IMR-90 (cell line): ENCODE measurements at regions not wholly inside any gene's neighbourhood (a gene's known extent, or its start where the extent isn't known, plus 50 kb on each side); places are given as distances from the start of the nearest gene placed in this dataset.

ENCODE experiments used
- ATAC-seq: fragments of 200-7000 bp; cut with Tn5 transposase; 2 replicates; pipeline ENCODE4 v1.9.1; 2020; ENCODE audit warnings: low read depth, mild to moderate bottlenecking, moderate library complexity
- BruUV-seq: library from RNA; stranded (reverse); fragments of 400-500 nt; replicated peaks from 2 replicates; lab custom pipeline; 2021; lab: Mats Ljungman, UMichigan
- CTCF ChIA-PET: fragments of 300-600 bp; formaldehyde crosslinking; extraction: SDS; loops from one replicate; lab custom pipeline; 2021; ENCODE audit warnings: antibody characterized with exemption; lab: Yijun Ruan, JAX
- POLR2A ChIA-PET: fragments of 300-600 bp; sonication (Branson Sonifier 250); formaldehyde crosslinking; loops from one replicate; lab custom pipeline; 2022; ENCODE audit warnings: antibody characterized with exemption; ENCODE audit not compliant: unreplicated experiment; lab: Charles Lee
- DNase-seq: peaks from one replicate; pipeline ENCODE4 v3.0.0; 2013
- H2AFZ ChIP-seq: replicated peaks from 2 replicates; pipeline ENCODE3; 2013; ENCODE audit warnings: low read length, mild to moderate bottlenecking; ENCODE audit not compliant: poor library complexity
- H2AK5ac ChIP-seq: 2 replicates; pipeline ENCODE4 v1.6.1; 2013; ENCODE audit warnings: low read depth, low read length, inconsistent platforms
- H2AK9ac ChIP-seq: replicated peaks from 2 replicates; pipeline ENCODE3; 2013; ENCODE audit warnings: mild to moderate bottlenecking, low read depth, low read length, moderate library complexity; ENCODE audit not compliant: poor library complexity
- H2BK120ac ChIP-seq: 2 replicates; pipeline ENCODE4 v1.6.1; 2013; ENCODE audit warnings: low read depth, low read length, inconsistent platforms
- H2BK15ac ChIP-seq: 3 replicates; pipeline ENCODE4 v1.6.1; 2013; ENCODE audit warnings: low read depth, low read length, inconsistent platforms
- H2BK20ac ChIP-seq: 2 replicates; pipeline ENCODE4 v1.6.1; 2013; ENCODE audit warnings: low read depth, mild to moderate bottlenecking, inconsistent platforms, low read length, moderate library complexity
- H2BK5ac ChIP-seq: 2 replicates; pipeline ENCODE4 v1.6.1; 2013; ENCODE audit warnings: mild to moderate bottlenecking, low read depth, low read length, inconsistent platforms; ENCODE audit not compliant: poor library complexity, severe bottlenecking
- H3K14ac ChIP-seq: replicated peaks from 2 replicates; pipeline ENCODE4 v1.6.1; 2013; ENCODE audit warnings: low read depth, low read length, inconsistent platforms
- H3K18ac ChIP-seq: 2 replicates; pipeline ENCODE4 v1.6.1; 2013; ENCODE audit warnings: low read depth, low read length, control low read depth
- H3K23ac ChIP-seq: 2 replicates; pipeline ENCODE4 v1.6.1; 2013; ENCODE audit warnings: low read depth, low read length, inconsistent platforms
- H3K27ac ChIP-seq: 2 replicates; pipeline ENCODE4 v1.5.1; 2013; ENCODE audit warnings: mild to moderate bottlenecking, control low read depth, low read length; ENCODE audit not compliant: insufficient read depth
- H3K27me3 ChIP-seq: 2 replicates; pipeline ENCODE4 v1.6.1; 2013; ENCODE audit warnings: low read length; ENCODE audit not compliant: control insufficient read depth, insufficient read depth
- H3K36me3 ChIP-seq: 2 replicates; pipeline ENCODE4 v1.6.1; 2013; ENCODE audit warnings: low read length, mixed read lengths; ENCODE audit not compliant: control insufficient read depth, insufficient read depth
- H3K4ac ChIP-seq: 2 replicates; pipeline ENCODE4 v1.6.1; 2013; ENCODE audit warnings: low read depth, low read length, inconsistent platforms
- H3K4me1 ChIP-seq: 2 replicates; pipeline ENCODE4 v1.6.1; 2013; ENCODE audit warnings: low read length, mixed read lengths; ENCODE audit not compliant: control insufficient read depth, insufficient read depth
- H3K4me2 ChIP-seq: 2 replicates; pipeline ENCODE4 v1.6.1; 2013; ENCODE audit warnings: low read depth, mild to moderate bottlenecking, control low read depth, low read length, moderate library complexity
- H3K4me3 ChIP-seq: 2 replicates; pipeline ENCODE4 v1.5.1; 2013; ENCODE audit warnings: low read depth, mild to moderate bottlenecking, control low read depth, low read length, moderate library complexity; ENCODE audit not compliant: insufficient read depth
- H3K56ac ChIP-seq: 2 replicates; pipeline ENCODE4 v1.6.1; 2013; ENCODE audit warnings: low read length, inconsistent platforms; ENCODE audit not compliant: insufficient read depth; ENCODE audit errors: extremely low read depth
- H3K79me1 ChIP-seq, 2 experiments: 2 replicates each; pipeline ENCODE4 v1.6.1; 2013; ENCODE audit warnings: low read length in 2 of 2, inconsistent platforms in 1 of 2, low read depth in 1 of 2
- H3K9ac ChIP-seq: 2 replicates; pipeline ENCODE4 v1.6.1; 2013; ENCODE audit warnings: low read depth, low read length, control low read depth
- H3K9me1 ChIP-seq: 2 replicates; pipeline ENCODE4 v1.6.1; 2013; ENCODE audit warnings: low read length, inconsistent platforms; ENCODE audit not compliant: insufficient read depth
- H3K9me3 ChIP-seq: 2 replicates; pipeline ENCODE4 v1.6.1; 2013; ENCODE audit warnings: low read length; ENCODE audit not compliant: control insufficient read depth, insufficient read depth
- H4K20me1 ChIP-seq: 2 replicates; pipeline ENCODE4 v1.6.1; 2013; ENCODE audit warnings: low read length, inconsistent platforms; ENCODE audit not compliant: insufficient read depth
- H4K5ac ChIP-seq: 2 replicates; pipeline ENCODE4 v1.6.1; 2013; ENCODE audit warnings: mild to moderate bottlenecking, low read depth, low read length, control low read depth
- H4K8ac ChIP-seq, 2 experiments: 2 replicates each; pipeline ENCODE4 v1.6.1; 2013; ENCODE audit warnings: low read depth in 2 of 2, low read length in 2 of 2, control low read depth in 1 of 2, inconsistent platforms in 1 of 2
- H4K91ac ChIP-seq: 2 replicates; pipeline ENCODE4 v1.6.1; 2013; ENCODE audit warnings: low read depth, low read length, inconsistent platforms; ENCODE audit not compliant: insufficient read depth
- BHLHE40 ChIP-seq: fragments of 150-350 bp; IDR thresholded peaks from 2 replicates; pipeline ENCODE4 v1.6.1; 2016; ENCODE audit warnings: mild to moderate bottlenecking, low read depth, low read length
- CEBPB ChIP-seq: IDR thresholded peaks from 2 replicates; pipeline ENCODE4 v1.6.1; 2012; ENCODE audit warnings: low read depth, low read length, improper control_type of control experiment
- CHD1 ChIP-seq: IDR thresholded peaks from 2 replicates; pipeline ENCODE4 v1.6.1; 2012; ENCODE audit warnings: low read depth, low read length, improper control_type of control experiment
- CTCF ChIP-seq: conservative IDR thresholded peaks from 2 replicates; pipeline ENCODE4 v1.5.1; 2012; ENCODE audit warnings: mild to moderate bottlenecking, low read depth, low read length, improper control_type of control experiment
- ELK1 ChIP-seq: fragments of 150-350 bp; IDR thresholded peaks from 2 replicates; pipeline ENCODE4 v1.6.1; 2016; ENCODE audit warnings: low read depth, mild to moderate bottlenecking, low read length, moderate library complexity, borderline replicate concordance
- FOS ChIP-seq: fragments of 150-350 bp; IDR thresholded peaks from 2 replicates; pipeline ENCODE4 v1.6.1; 2016; ENCODE audit warnings: low read depth, low read length
- MAFK ChIP-seq: IDR thresholded peaks from 2 replicates; pipeline ENCODE4 v1.6.1; 2012; ENCODE audit warnings: low read depth, low read length, improper control_type of control experiment
- MXI1 ChIP-seq: IDR thresholded peaks from 2 replicates; pipeline ENCODE4 v1.6.1; 2012; ENCODE audit warnings: low read depth, mild to moderate bottlenecking, low read length, moderate library complexity, borderline replicate concordance
- NFE2L2 ChIP-seq: fragments of 150-350 bp; IDR thresholded peaks from 2 replicates; pipeline ENCODE4 v1.6.1; 2016; ENCODE audit warnings: low read depth, mild to moderate bottlenecking, low read length
- POLR2A ChIP-seq: IDR thresholded peaks from 2 replicates; pipeline ENCODE4 v1.6.1; 2012; ENCODE audit warnings: mild to moderate bottlenecking, low read depth, low read length
- RAD21 ChIP-seq: IDR thresholded peaks from 2 replicates; pipeline ENCODE4 v1.6.1; 2012; ENCODE audit warnings: low read length, improper control_type of control experiment
- RFX5 ChIP-seq: IDR thresholded peaks from 2 replicates; pipeline ENCODE4 v1.8.0; 2012; ENCODE audit warnings: low read depth, mild to moderate bottlenecking, low read length, moderate library complexity
- SMC3 ChIP-seq: fragments of 150-350 bp; IDR thresholded peaks from 2 replicates; pipeline ENCODE4 v1.6.1; 2016; ENCODE audit warnings: low read depth, mild to moderate bottlenecking, antibody characterized with exemption, low read length, moderate library complexity
- USF2 ChIP-seq: fragments of 150-350 bp; IDR thresholded peaks from 2 replicates; pipeline ENCODE4 v1.6.1; 2017; ENCODE audit warnings: mild to moderate bottlenecking, antibody characterized with exemption, low read length, low read depth
- WGBS, 2 experiments: methylation state at CpG; one replicate each; pipeline versions ENCODE4 v1.1.5 to v1.1.7; 2013; ENCODE audit warnings: missing lambda C conversion rate in 2 of 2; ENCODE audit not compliant: insufficient read length in 1 of 2; ENCODE audit errors: extremely low coverage in 2 of 2; 5-methylcytosine and 5-hydroxymethylcytosine counted together
- dilution Hi-C: fragments of 300-500 bp; cut with HindIII; formaldehyde crosslinking; loops from one replicate; pipeline ENCODE4 v1.14.3; 2018; ENCODE audit warnings: low sequenced_read_pairs; ENCODE audit not compliant: unreplicated experiment
- in situ Hi-C: fragments of 300-500 bp; cut with MboI; formaldehyde crosslinking; loops from 3 replicates; pipeline ENCODE4 v1.14.3; 2019; ENCODE audit warnings: low sequenced_read_pairs, inconsistent platforms, mixed read lengths
- intact Hi-C: fragments of 100-400 bp; cut with micrococcal nuclease; formaldehyde crosslinking; loops from 2 replicates; pipeline ENCODE4 v1.10.0; 2022

- dilution Hi-C loops: no loop called here
- Histone ChIP-seq H2AK5ac (no peak overlapping the region), H4K20me1 (no peaks in the 10 kb centered on the region), H2AFZ (no peak overlapping the region), H3K4me1 (no peaks in the 10 kb centered on the region), H3K4ac (no peak overlapping the region), H4K5ac (no peak overlapping the region), H3K9ac (no peak overlapping the region), H2BK20ac (no peak overlapping the region), H3K23ac (no peak overlapping the region), H3K27me3 (no peaks in the 10 kb centered on the region), H3K9me1 (no peaks in the 10 kb centered on the region), H4K91ac (no peak overlapping the region), H3K4me2 (no peak overlapping the region), H3K18ac (no peak overlapping the region), H3K56ac (no peak overlapping the region), H2BK5ac (no peak overlapping the region), H3K14ac (no peak overlapping the region), H3K27ac (no peak overlapping the region), H4K8ac (no peak overlapping the region), H2BK120ac (no peak overlapping the region), H3K79me1 (no peaks in the 10 kb centered on the region), H2AK9ac (no peak overlapping the region), H2BK15ac (no peak overlapping the region), H3K36me3 (no peaks in the 10 kb centered on the region), H3K9me3 (no peaks in the 10 kb centered on the region), H3K4me3 (no peak overlapping the region)
- ATAC-seq (no peak), DNase-seq (no peak)
- CTCF ChIA-PET: interaction anchor here (0.6 kb wide), 2 partner anchors 9 to 357 kb away, joined by 3 to 4 read pairs; no protein-coding TSS in a partner anchor
- 72% methylated on average over 3 of the region's 5 CpGs; no CpG with 5 or more reads in 1 of the 2 experiments for WGBS, 2 experiments
- POLR2A ChIA-PET: no interaction called here
- BruUV-seq: no TSS peak
- in situ Hi-C loops: no loop called here
- intact Hi-C loops: no loop called here
- TF ChIP-seq MXI1 (no peak), CTCF (no peak), ELK1 (no peak), CHD1 (no peak), USF2 (no peak), SMC3 (no peak), CEBPB (no peak), FOS (no peak), POLR2A (no peak), RAD21 (no peak), RFX5 (no peak), BHLHE40 (no peak), NFE2L2 (no peak), MAFK (no peak)
Observed at GRCh38 chr10:53422223-53422888, 649.8 kb upstream of the MBL2 start.
